ENCODE measurements at regions not wholly inside any gene's neighbourhood (a gene's known extent, or its start where the extent isn't known, plus 50 kb on each side); places are given as distances from the start of the nearest gene placed in this dataset.

DNA sequence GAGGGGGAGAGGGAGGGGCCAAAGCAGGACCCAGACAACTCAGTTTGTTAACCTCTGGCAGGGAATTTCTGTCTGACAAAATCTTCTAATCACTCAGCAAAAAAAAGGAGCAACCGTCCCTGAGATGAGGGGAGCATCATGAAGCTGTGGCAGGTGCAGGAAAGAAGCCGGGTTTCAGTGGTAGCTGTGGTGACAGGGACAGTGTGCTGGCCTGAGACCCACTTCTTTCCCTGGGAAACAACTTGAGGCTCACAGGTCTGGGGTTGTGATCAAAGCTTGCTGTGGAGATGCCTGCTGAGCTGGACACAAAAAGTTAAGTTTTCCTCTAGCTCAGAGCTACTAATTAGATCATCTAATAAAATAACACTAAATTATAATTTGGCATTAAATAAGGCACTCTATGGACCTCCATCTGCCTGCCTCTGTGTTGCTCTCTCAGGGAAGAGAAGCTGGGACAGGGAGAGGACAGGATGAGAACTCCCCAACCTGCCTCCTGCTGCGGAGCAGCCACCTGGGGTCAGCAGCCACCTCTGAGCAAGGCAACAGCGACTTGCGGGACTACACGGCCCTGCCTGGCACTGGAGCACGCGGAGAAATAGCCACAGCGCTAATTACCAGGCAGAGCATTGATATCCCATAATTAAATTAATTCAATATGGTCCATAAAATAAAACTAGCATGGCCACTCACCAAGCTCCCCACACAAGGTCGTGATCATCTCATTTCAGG lies 104.6 kb upstream of the TEX51 start:
- ATAC-seq = no peak
- POLR2A ChIA-PET = interaction anchor here (0.5 kb wide), 1 partner anchor 462 kb away, joined by 3 read pairs; no protein-coding TSS in a partner anchor
- CTCF ChIA-PET = interaction anchor here (0.9 to 1.6 kb wide), 2 partner anchors 92 to 266 kb away, joined by 3 read pairs; no protein-coding TSS in a partner anchor
- intact Hi-C loops (cut with micrococcal nuclease) = no loop called here
- no peak for DNase-seq
- Mint-ChIP-seq H3K36me3 (ENCODE audit: low read depth) (no peaks in the 10 kb centered on the region), H3K4me3 (no peak overlapping the region), H3K4me1 (ENCODE audit: low read depth) (no peaks in the 10 kb centered on the region), H3K27me3 (peaks cover 13% of the 10 kb centered on the region), H3K9me3 (no peaks in the 10 kb centered on the region), H3K27ac (no peak overlapping the region)
- TF ChIP-seq, protein P1, sequence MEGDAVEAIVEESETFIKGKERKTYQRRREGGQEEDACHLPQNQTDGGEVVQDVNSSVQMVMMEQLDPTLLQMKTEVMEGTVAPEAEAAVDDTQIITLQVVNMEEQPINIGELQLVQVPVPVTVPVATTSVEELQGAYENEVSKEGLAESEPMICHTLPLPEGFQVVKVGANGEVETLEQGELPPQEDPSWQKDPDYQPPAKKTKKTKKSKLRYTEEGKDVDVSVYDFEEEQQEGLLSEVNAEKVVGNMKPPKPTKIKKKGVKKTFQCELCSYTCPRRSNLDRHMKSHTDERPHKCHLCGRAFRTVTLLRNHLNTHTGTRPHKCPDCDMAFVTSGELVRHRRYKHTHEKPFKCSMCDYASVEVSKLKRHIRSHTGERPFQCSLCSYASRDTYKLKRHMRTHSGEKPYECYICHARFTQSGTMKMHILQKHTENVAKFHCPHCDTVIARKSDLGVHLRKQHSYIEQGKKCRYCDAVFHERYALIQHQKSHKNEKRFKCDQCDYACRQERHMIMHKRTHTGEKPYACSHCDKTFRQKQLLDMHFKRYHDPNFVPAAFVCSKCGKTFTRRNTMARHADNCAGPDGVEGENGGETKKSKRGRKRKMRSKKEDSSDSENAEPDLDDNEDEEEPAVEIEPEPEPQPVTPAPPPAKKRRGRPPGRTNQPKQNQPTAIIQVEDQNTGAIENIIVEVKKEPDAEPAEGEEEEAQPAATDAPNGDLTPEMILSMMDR (IDR thresholded peaks at IDR 0.05) = no peak

DNA sequence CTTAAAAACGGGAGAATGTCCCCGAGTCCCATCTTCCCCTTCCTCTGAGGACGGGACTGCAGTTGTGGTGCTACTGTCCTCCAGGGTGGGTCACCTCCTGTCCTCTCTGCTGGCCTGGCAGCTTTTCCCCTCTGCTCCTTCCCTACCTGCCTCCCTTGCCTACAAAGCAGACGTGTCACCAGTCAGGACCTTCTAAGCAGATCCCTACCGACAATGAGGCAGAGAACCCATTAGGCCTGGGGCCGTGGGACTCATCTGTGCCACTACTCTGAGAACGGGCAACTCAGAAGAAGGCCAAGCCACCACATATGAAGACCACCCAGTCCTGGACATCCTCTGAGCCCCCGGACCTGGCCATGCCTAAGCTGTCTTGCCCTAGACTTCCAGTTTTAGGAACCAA lies 103.0 kb upstream of the TEX51 start:
- Mint-ChIP-seq H3K27me3 (peaks cover 13% of the 10 kb centered on the region), H3K9me3 (no peaks in the 10 kb centered on the region), H3K4me1 (ENCODE audit: low read depth) (no peaks in the 10 kb centered on the region), H3K27ac (no peak overlapping the region), H3K36me3 (ENCODE audit: low read depth) (no peaks in the 10 kb centered on the region), H3K4me3 (no peak overlapping the region)
- ChIA-PET POLR2A (no interaction called here), CTCF (no interaction called here)
- DNase-seq (no peak), ATAC-seq (no peak)
- intact Hi-C loops (cut with micrococcal nuclease) = no loop called here
- TF ChIP-seq, protein P1 (IDR thresholded peaks at IDR 0.05) = no peak

DNA sequence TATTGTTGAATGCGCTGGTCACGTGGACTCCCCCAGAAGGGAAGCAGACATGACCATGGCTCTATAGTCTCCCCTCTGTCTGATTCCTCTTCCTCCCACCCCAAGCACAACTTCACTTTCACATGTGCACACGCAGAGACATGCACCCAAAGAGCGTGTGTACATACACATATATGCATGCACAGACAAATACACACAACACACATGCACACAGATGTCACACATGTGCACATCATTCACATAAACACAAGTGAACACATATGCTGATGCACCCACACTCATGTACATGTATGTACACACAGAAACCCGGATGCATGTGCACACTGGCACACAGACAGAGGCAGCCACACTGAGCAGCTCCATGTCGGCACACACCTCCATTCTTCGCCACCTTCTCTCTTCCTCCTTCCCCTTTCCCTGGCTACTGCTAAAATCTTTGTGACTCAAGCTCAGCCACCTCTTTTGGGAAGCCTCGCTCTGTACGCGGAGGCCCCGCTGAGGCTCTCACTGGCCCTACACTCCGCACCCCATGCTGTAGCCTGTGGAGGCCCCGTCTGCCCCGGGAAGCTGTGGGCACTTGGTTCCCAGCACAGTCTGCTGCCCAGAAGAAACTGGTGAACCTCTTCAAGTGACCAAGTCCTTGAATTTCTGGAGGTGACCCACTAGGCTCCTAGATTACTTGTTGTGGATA lies 101.6 kb upstream of the TEX51 start:
- no peaks in the 10 kb centered on the region for H3K4me1 Mint-ChIP-seq (ENCODE audit: low read depth)
- no peaks in the 10 kb centered on the region for H3K36me3 Mint-ChIP-seq (ENCODE audit: low read depth)
- intact Hi-C loops (cut with micrococcal nuclease) = no loop called here
- no peaks in the 10 kb centered on the region for H3K9me3 Mint-ChIP-seq
- CTCF ChIA-PET = no interaction called here
- H3K27me3 Mint-ChIP-seq = peaks cover 13% of the 10 kb centered on the region
- DNase-seq = no peak
- POLR2A ChIA-PET = no interaction called here
- TF ChIP-seq, protein P1 (IDR thresholded peaks at IDR 0.05) = no peak
- no peak for ATAC-seq
- H3K27ac Mint-ChIP-seq = no peak overlapping the region
- no peak overlapping the region for H3K4me3 Mint-ChIP-seq

DNA sequence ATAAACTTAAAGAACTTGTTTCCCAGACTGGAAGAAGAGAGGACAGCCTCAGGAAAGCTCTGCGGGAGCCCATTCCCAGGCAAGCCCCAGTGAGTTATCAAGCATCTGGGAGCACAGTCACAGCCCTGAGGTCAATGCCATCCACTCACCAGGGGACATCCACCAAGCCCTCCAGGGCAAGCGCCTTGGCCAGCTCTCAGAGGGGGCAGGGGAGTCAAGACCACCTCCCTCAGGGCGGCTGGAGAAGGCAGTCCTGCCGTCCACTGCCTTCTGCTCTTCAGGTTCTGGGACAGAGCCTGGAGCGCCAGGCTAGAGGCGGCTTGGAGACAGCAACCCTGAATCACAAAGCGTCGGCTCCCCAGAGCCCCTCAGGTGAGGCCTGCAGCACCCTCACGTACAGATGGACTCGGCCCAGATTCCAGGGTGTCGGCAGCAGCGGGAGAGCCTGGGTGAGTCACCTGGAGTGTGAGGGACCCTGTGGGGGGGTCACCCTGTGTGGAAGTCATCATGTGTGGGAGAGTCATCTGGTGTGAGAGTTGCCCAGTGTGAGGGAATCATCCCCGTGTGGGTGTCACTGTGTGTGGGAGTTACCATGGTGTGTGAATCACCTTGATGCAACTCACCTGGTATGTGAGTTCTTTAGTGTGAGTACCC lies 100.9 kb upstream of the TEX51 start:
- ATAC-seq (no peak), DNase-seq (no peak)

More for the DNA sequence above, 100.9 kb upstream of the TEX51 start:
- no peaks in the 10 kb centered on the region for H3K36me3 Mint-ChIP-seq (ENCODE audit: low read depth)
- peaks cover 11% of the 10 kb centered on the region for H3K27me3 Mint-ChIP-seq
- no peak overlapping the region for H3K27ac Mint-ChIP-seq
- intact Hi-C loops (cut with micrococcal nuclease) = no loop called here
- no peaks in the 10 kb centered on the region for H3K4me1 Mint-ChIP-seq (ENCODE audit: low read depth)
- ChIA-PET CTCF (no interaction called here), POLR2A (no interaction called here)
- H3K9me3 Mint-ChIP-seq = no peaks in the 10 kb centered on the region
- TF ChIP-seq, protein P1 (IDR thresholded peaks at IDR 0.05) = no peak
- H3K4me3 Mint-ChIP-seq = no peak overlapping the region
